Neural progenitor cell (in vitro differentiated cells): ENCODE measurements at regions not wholly inside any gene's neighbourhood (a gene's known extent, or its start where the extent isn't known, plus 50 kb on each side); places are given as distances from the start of the nearest gene placed in this dataset.

Experiments used
- CTCF ChIP-seq: fragments of 200-600 bp; sonication (generic); IDR thresholded peaks from 2 replicates; pipeline ENCODE4 v1.5.1; 2017; ENCODE audit warnings: antibody characterized with exemption, mild to moderate bottlenecking
- EZH2 ChIP-seq: fragments of 200-600 bp; sonication (generic); IDR thresholded peaks from 2 replicates; pipeline ENCODE4 v1.6.1; 2017; ENCODE audit warnings: antibody characterized with exemption, mild to moderate bottlenecking, moderate library complexity
- EZH2phosphoT487 ChIP-seq: fragments of 200-600 bp; sonication (generic); IDR thresholded peaks from 2 replicates; pipeline ENCODE4 v1.6.1; 2017; ENCODE audit warnings: antibody characterized with exemption

- TF ChIP-seq CTCF = no peak
- TF ChIP-seq EZH2 = no peak
- no peak for TF ChIP-seq EZH2phosphoT487
Observed at GRCh38 chr9:90140131-90140818, 502.3 kb downstream of the DIRAS2 start.
